IPS-18c (cell line): ENCODE measurements at regions not wholly inside any gene's neighbourhood (a gene's known extent, or its start where the extent isn't known, plus 50 kb on each side); places are given as distances from the start of the nearest gene placed in this dataset.

Experiments
- H3K4me3 ChIP-seq: 2 replicates; pipeline ENCODE4 v1.7.0; 2013; ENCODE audit warnings: low read depth, mild to moderate bottlenecking, low read length, moderate library complexity; ENCODE audit not compliant: insufficient read depth
- H3K9me3 ChIP-seq: one replicate; pipeline ENCODE4 v1.6.1; 2013; ENCODE audit warnings: mild to moderate bottlenecking, low read length, moderate library complexity; ENCODE audit not compliant: control insufficient read depth, insufficient read depth

GRCh38 chr18:65279668-65280305 lies 471.0 kb upstream of the CDH7 start:
- no peak overlapping the region for H3K4me3 ChIP-seq
- no peaks in the 10 kb centered on the region for H3K9me3 ChIP-seq

GRCh38 chr18:65278939-65279667 lies 471.7 kb upstream of the CDH7 start:
- H3K9me3 ChIP-seq = no peaks in the 10 kb centered on the region
- H3K4me3 ChIP-seq = no peak overlapping the region

- H3K4me3 ChIP-seq = no peak overlapping the region
- H3K9me3 ChIP-seq = no peaks in the 10 kb centered on the region
These were observed 481.4 kb upstream of the CDH7 start for GRCh38 chr18:65269375-65269774.

GRCh38 chr18:65265761-65266160 lies 485.1 kb upstream of the CDH7 start:
- H3K9me3 ChIP-seq = no peaks in the 10 kb centered on the region
- H3K4me3 ChIP-seq = no peak overlapping the region

GRCh38 chr18:65260030-65260429 lies 490.8 kb upstream of the CDH7 start:
- H3K4me3 ChIP-seq = no peak overlapping the region

GRCh38 chr18:65259403-65259802 lies 491.4 kb upstream of the CDH7 start:
- Histone ChIP-seq H3K4me3 (no peak overlapping the region), H3K9me3 (no peaks in the 10 kb centered on the region)

More at GRCh38 chr18:65260030-65260429, 490.8 kb upstream of the CDH7 start:
- H3K9me3 ChIP-seq = no peaks in the 10 kb centered on the region

GRCh38 chr18:65257149-65257548 lies 493.7 kb upstream of the CDH7 start:
- no peak overlapping the region for H3K4me3 ChIP-seq

GRCh38 chr18:65255417-65255816 lies 495.4 kb upstream of the CDH7 start:
- Histone ChIP-seq H3K4me3 (no peak overlapping the region), H3K9me3 (no peaks in the 10 kb centered on the region)

More at GRCh38 chr18:65257149-65257548, 493.7 kb upstream of the CDH7 start:
- no peaks in the 10 kb centered on the region for H3K9me3 ChIP-seq

GRCh38 chr18:65239787-65240186 lies 511.0 kb upstream of the CDH7 start:
- Histone ChIP-seq H3K4me3 (no peak overlapping the region), H3K9me3 (no peaks in the 10 kb centered on the region)

- Histone ChIP-seq H3K4me3 (no peak overlapping the region), H3K9me3 (no peaks in the 10 kb centered on the region)
These were observed 514.7 kb upstream of the CDH7 start for GRCh38 chr18:65235966-65236624.

- Histone ChIP-seq H3K9me3 (no peaks in the 10 kb centered on the region), H3K4me3 (no peak overlapping the region)
These were observed 520.5 kb upstream of the CDH7 start for GRCh38 chr18:65230311-65230710.

- Histone ChIP-seq H3K4me3 (no peak overlapping the region), H3K9me3 (no peaks in the 10 kb centered on the region)
These were observed 522.8 kb upstream of the CDH7 start for GRCh38 chr18:65227970-65228369.

GRCh38 chr18:65221736-65222135 lies 529.1 kb upstream of the CDH7 start:
- Histone ChIP-seq H3K4me3 (no peak overlapping the region), H3K9me3 (no peaks in the 10 kb centered on the region)

GRCh38 chr18:65221115-65221514 lies 529.7 kb upstream of the CDH7 start:
- no peak overlapping the region for H3K4me3 ChIP-seq

GRCh38 chr18:65215865-65216466 lies 534.8 kb upstream of the CDH7 start:
- Histone ChIP-seq H3K4me3 (no peak overlapping the region), H3K9me3 (no peaks in the 10 kb centered on the region)

More at GRCh38 chr18:65221115-65221514, 529.7 kb upstream of the CDH7 start:
- H3K9me3 ChIP-seq = no peaks in the 10 kb centered on the region

GRCh38 chr18:65214456-65214855 lies 536.4 kb upstream of the CDH7 start:
- Histone ChIP-seq H3K4me3 (no peak overlapping the region), H3K9me3 (no peaks in the 10 kb centered on the region)

- Histone ChIP-seq H3K4me3 (no peak overlapping the region), H3K9me3 (no peaks in the 10 kb centered on the region)
These were observed 544.1 kb upstream of the CDH7 start for GRCh38 chr18:65206551-65207260.
